Peyer's patch (tissue), 4 donors: ENCODE measurements at regions not wholly inside any gene's neighbourhood (a gene's known extent, or its start where the extent isn't known, plus 50 kb on each side); places are given as distances from the start of the nearest gene placed in this dataset.

Experiments
- CTCF ChIP-seq, 6 experiments: fragments of 450-650 bp in 4 of 6; fragments of 200-600 bp in 2 of 6; sonication (generic) in 1 of 6; IDR thresholded peaks; one replicate each; pipeline ENCODE4 v1.5.1; 2017 to 2019; ENCODE audit warnings: antibody characterized with exemption in 6 of 6, mild to moderate bottlenecking in 3 of 6, moderate library complexity in 1 of 6
- POLR2A ChIP-seq, 2 donors: fragments of 450-650 bp; IDR thresholded peaks; one replicate each; pipeline ENCODE4 v1.5.1; 2017; ENCODE audit warnings: antibody characterized with exemption in 2 of 2, mild to moderate bottlenecking in 2 of 2, moderate library complexity in 2 of 2

GRCh38 chr18:8506251-8507049 lies 102.8 kb upstream of the RAB12 start:
- TF ChIP-seq CTCF (IDR thresholded peaks at IDR 0.05) (no peak), POLR2A (IDR thresholded peaks at IDR 0.05) (no peak)
